DND-41 (cell line): ENCODE measurements at regions not wholly inside any gene's neighbourhood (a gene's known extent, or its start where the extent isn't known, plus 50 kb on each side); places are given as distances from the start of the nearest gene placed in this dataset.

Experiments
- ATAC-seq: fragments of 200-7000 bp; cut with Tn5 transposase; 3 replicates; pipeline ENCODE4 v1.9.1; 2021; ENCODE audit warnings: low read depth; ENCODE audit not compliant: insufficient read depth
- DNase-seq: peaks from one replicate; pipeline ENCODE4 v3.0.0-alpha.2; 2020
- H2AFZ ChIP-seq: 2 replicates; pipeline ENCODE4 v1.6.0; 2012; ENCODE audit warnings: low read depth, low read length
- H3K27ac ChIP-seq: 2 replicates; pipeline ENCODE4 v1.5.1; 2012; ENCODE audit warnings: low read length, inconsistent platforms
- H3K27me3 ChIP-seq: fragments of 200-600 bp; sonication (generic); 2 replicates; pipeline ENCODE4 v1.6.0; 2012; ENCODE audit warnings: low read length, mild to moderate bottlenecking, inconsistent platforms; ENCODE audit not compliant: insufficient read depth, poor library complexity
- H3K36me3 ChIP-seq: 2 replicates; pipeline ENCODE4 v1.5.1; 2012; ENCODE audit warnings: low read length, inconsistent platforms; ENCODE audit not compliant: insufficient read depth
- H3K4me1 ChIP-seq: 2 replicates; pipeline ENCODE4 v1.5.1; 2012; ENCODE audit warnings: mild to moderate bottlenecking, low read length; ENCODE audit not compliant: insufficient read depth
- H3K4me2 ChIP-seq: 2 replicates; pipeline ENCODE4 v1.6.0; 2012; ENCODE audit warnings: mild to moderate bottlenecking, moderate library complexity, low read length, inconsistent platforms; ENCODE audit not compliant: insufficient read depth
- H3K4me3 ChIP-seq, 2 experiments: fragments of 200-600 bp in 1 of 2; shearing (Covaris generic) in 1 of 2; 2 replicates each; pipeline ENCODE4 v1.5.1; 2012 to 2016; ENCODE audit warnings: inconsistent platforms in 2 of 2, low read length in 2 of 2, mild to moderate bottlenecking in 2 of 2, low read depth in 1 of 2, moderate library complexity in 1 of 2
- H3K79me2 ChIP-seq: 2 replicates; pipeline ENCODE4 v1.6.0; 2012; ENCODE audit warnings: low read length, inconsistent platforms; ENCODE audit not compliant: insufficient read depth
- H3K9ac ChIP-seq: 2 replicates; pipeline ENCODE4 v1.6.0; 2012; ENCODE audit warnings: low read depth, mild to moderate bottlenecking, inconsistent platforms, low read length, moderate library complexity
- H3K9me3 ChIP-seq: 2 replicates; pipeline ENCODE4 v1.5.1; 2012; ENCODE audit warnings: low read length, moderate library complexity, mild to moderate bottlenecking, inconsistent platforms; ENCODE audit not compliant: insufficient read depth, severe bottlenecking
- H4K20me1 ChIP-seq: 2 replicates; pipeline ENCODE4 v1.6.0; 2012; ENCODE audit warnings: low read length; ENCODE audit not compliant: insufficient read depth
- CTCF ChIP-seq: IDR thresholded peaks from 2 replicates; pipeline ENCODE4 v1.5.1; 2012; ENCODE audit warnings: borderline replicate concordance, low read length, moderate library complexity, mild to moderate bottlenecking; ENCODE audit not compliant: poor library complexity, severe bottlenecking; ENCODE audit errors: extremely low read depth
- EZH2 ChIP-seq: IDR thresholded peaks from 3 replicates; pipeline ENCODE4 v1.6.1; 2012; ENCODE audit warnings: borderline replicate concordance, low read depth, mild to moderate bottlenecking, moderate library complexity, low read length, inconsistent platforms; ENCODE audit not compliant: severe bottlenecking

DNA sequence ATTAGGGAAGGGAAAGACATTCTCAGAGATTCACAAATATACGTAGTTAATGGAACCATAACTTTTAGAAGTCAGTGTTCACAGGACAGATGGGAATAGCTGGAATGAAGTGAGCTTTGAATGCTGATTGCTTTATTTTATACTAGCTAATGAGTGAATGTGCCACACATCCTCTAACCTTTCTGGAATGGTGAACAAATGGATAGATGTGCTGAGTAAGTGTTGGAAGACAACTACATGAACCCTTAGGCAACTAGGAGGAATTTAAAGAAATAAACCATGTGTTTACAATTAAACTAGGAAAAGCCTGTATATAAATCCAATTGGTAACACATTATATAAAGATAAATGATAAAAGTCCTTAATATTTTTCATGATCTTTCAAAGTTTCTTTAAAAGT is 91.6 kb upstream of the LIMCH1 start:
- no peak for TF ChIP-seq CTCF
- no peak for TF ChIP-seq EZH2

DNA sequence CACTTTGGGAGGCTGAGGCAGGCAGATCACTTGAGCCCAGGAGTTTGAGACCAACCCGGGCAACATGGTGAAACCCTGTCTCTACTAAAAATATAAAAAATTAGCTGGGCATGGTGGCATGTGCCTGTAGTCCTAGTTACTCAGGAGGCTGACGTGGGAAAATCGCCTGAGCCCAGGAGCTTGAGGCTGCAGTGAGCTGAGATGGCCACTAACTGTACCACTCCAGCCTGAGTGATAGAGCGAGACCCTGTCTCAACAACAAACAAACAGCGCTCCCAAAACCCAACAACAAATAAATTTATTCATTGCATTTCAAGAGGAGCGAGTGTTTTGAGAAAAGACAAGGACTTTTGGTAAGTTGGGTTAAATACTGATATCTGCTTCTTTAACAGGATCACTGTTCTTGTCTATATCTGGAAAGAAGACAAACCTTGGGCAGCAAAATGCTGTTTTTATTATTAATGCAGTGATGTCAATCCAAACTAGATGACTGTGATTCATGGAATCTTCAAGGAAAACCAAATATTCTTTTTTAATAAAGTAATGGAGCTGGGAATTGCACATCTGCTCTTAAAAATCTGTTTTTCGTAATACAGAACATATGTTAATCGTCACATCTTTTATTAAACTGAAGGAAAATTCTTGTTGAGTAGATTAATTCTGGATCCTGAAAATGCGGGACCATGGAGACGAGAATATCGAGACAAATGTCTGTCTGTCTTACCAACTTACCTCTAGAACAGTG is 90.8 kb upstream of the LIMCH1 start:
- ATAC-seq, result no peak
- Histone ChIP-seq H3K27ac (no peak overlapping the region), H3K9me3 (no peaks in the 10 kb centered on the region), H4K20me1 (no peaks in the 10 kb centered on the region), H3K36me3 (no peaks in the 10 kb centered on the region), H3K9ac (no peak overlapping the region), H3K4me2 (no peak overlapping the region), H3K79me2 (no peaks in the 10 kb centered on the region), H3K4me1 (no peaks in the 10 kb centered on the region), H3K4me3 (no peak overlapping the region), H3K27me3 (no peaks in the 10 kb centered on the region), H2AFZ (no peak overlapping the region)
- DNase-seq, result no peak
- TF ChIP-seq EZH2 (no peak), CTCF (no peak)

More for the DNA sequence above, 91.6 kb upstream of the LIMCH1 start:
- ATAC-seq (no peak), DNase-seq (no peak)
- Histone ChIP-seq H3K27me3 (no peaks in the 10 kb centered on the region), H3K79me2 (no peaks in the 10 kb centered on the region), H3K36me3 (no peaks in the 10 kb centered on the region), H3K9me3 (no peaks in the 10 kb centered on the region), H3K4me2 (no peak overlapping the region), H3K27ac (no peak overlapping the region), H3K4me3 (no peak overlapping the region), H3K4me1 (no peaks in the 10 kb centered on the region), H4K20me1 (no peaks in the 10 kb centered on the region), H3K9ac (no peak overlapping the region), H2AFZ (no peak overlapping the region)

DNA sequence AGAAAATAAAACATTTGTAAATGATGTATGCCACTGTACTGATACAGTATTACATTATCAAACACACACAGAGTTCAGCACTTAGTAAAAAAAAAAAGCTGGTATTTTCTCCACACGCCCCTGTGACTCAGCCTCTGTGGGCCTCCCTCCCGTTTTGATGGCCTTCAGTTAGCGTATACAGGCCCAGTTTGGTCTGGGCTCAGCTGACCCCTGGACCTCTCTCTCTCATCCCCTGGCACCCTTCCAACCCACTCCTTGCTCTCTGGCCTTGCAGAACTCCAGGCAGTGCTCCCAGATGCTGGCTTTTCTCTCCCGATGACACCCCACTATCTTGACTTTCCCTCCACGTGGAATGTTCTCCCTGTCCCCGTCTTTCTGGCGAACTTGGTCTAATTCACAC is 89.0 kb upstream of the LIMCH1 start:
- H3K4me3 ChIP-seq, result no peak overlapping the region
- ATAC-seq, result no peak
- H3K9me3 ChIP-seq, result no peaks in the 10 kb centered on the region
- H3K4me1 ChIP-seq, result no peaks in the 10 kb centered on the region
- no peak overlapping the region for H3K27ac ChIP-seq
- DNase-seq, result no peak
- no peaks in the 10 kb centered on the region for H3K27me3 ChIP-seq
- H4K20me1 ChIP-seq, result no peaks in the 10 kb centered on the region
- TF ChIP-seq EZH2, result no peak
- TF ChIP-seq CTCF, result no peak
- no peaks in the 10 kb centered on the region for H3K36me3 ChIP-seq
- no peak overlapping the region for H3K4me2 ChIP-seq
- no peaks in the 10 kb centered on the region for H3K79me2 ChIP-seq
- no peak overlapping the region for H2AFZ ChIP-seq
- H3K9ac ChIP-seq, result no peak overlapping the region
